GM18502 (cell line): ENCODE measurements at regions not wholly inside any gene's neighbourhood (a gene's known extent, or its start where the extent isn't known, plus 50 kb on each side); places are given as distances from the start of the nearest gene placed in this dataset.

Source experiments
- ATAC-seq: cut with Tn5 transposase; IDR thresholded peaks from one replicate; pipeline ENCODE4 v1.9.1; 2021; ENCODE audit warnings: mild to moderate bottlenecking; ENCODE audit not compliant: unreplicated experiment, poor library complexity

DNA sequence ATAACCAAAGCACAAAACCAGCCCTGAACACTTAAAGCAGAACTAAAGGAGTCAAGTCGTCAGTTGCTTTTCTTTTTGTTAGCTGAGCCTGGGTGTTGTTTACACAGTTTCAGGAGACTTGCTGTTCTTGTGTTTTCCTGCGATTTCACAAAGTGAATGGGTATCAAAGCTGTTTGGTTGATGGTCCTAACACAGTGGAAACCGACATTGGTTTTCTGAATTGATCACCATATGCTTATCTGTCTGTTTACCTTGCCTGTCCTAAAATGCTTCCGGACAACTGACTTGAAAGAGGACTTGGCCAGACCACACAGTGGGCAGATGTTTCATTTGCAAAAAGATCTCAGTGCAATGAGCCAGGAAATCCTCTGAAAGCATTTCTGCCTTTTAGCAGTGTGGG lies 676.4 kb downstream of the PRELID2 start:
- ATAC-seq: no peak

DNA sequence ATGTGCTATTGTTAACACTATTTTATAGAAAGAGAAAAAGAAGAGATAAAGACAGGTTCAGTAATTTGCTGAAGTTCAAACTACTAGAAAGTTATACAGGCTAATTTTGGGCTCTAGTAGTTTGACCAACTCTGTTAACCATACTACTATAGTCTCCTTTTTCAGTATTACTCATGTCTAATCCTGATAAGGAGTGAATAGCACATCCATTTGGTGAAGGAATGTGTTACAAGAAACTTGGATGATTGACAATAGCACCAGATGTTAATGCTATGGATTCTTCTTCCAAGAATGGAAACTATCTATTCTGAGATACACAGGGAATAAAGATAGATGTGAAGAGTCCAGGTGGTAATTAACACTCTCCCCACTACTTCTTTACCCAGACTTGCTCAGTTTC lies 677.3 kb downstream of the PRELID2 start:
- ATAC-seq: no peak

DNA sequence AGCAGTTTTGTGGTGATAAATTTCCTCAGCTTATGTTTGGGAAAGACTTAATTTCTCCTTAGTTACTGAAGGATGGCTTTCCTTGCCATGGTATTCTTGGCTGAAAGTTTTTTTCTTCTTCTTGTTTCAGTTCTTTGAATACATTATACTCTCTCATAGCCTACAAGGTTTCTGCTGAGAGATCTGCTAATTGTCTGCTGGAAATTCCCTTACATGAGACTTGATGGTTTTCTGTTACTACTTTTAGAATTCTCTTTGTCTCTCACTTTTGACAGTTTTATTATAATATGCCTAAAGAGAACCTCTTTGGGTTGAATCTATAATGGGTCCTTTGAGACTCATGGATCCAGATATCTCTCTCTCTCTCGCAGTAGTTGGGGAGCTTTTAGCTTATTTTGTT lies 693.6 kb downstream of the PRELID2 start:
- ATAC-seq: no peak

DNA sequence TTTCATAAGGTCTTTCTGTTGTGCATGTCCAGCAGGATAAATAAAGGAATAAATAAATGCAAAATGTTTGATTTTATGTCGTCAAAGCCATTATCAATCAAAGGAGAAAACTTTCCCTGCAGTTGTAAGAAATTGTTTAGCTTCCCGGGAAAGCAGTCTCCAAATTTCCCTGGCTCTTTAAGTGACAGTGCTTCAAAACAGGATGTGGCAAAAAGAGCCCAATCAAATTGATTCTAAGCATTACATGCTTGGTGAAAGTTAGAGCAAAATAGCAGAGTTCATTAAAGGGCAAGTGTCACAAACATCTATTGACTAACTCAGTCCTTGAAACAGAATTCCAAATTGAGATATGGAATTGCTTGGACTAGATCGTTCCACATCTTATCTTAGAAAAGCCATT lies 704.1 kb downstream of the PRELID2 start:
- no peak for ATAC-seq

DNA sequence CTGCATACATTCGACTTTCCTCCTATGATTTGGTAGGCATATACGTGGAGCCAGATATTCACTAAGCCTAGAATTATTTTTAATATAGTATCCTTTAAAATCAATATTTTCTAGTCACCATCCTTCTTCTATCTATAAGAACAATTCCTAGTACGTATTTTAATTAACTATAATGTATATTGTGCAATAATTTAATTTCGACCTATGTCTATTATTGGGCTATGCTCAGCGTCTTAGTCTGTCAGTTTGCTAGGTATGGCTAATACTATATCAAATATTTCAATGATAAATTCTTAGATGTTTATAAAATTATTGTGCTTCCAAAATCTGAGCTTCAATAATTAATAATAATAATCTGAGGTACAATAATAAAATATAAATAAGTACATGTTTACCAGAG lies 705.3 kb downstream of the PRELID2 start:
- ATAC-seq: no peak

DNA sequence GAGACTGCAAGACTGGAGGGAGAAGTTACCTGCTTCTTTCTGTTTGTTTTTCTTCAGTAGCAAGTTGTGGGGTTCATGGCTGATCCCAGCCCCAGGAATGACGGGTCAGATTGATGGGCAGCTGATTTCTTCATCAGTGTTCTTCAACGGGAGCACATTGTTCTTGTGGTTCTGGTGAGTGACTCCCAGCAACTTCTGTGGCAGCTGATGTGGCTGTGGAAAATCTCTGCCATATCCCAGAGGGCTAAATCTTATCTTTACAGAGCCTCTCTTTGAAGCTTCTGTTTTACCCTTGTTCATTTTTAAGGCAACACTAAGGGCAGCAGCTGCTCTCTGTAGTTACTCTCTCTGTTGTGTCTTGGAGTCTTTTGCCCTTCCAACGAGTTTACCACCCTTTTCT lies 710.3 kb downstream of the PRELID2 start:
- ATAC-seq: no peak

DNA sequence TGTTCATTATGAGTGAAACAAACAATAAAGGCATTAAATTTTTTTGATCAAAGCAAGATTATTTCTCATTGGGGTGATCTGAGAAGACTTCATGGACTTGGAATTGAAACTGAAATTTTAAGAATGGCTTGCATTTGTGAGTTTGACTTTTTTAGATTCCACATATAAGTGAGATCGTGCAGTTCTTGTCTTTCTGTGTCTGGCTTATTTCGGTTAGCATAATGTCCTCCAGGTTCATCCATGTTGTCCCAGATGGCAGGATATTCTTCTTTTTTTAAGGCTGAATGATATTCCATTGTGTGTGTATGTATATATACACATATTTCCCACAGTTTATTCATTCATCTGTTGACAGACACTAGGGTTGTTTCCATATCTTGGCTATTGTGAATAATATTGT lies 716.5 kb downstream of the PRELID2 start:
- ATAC-seq: no peak

DNA sequence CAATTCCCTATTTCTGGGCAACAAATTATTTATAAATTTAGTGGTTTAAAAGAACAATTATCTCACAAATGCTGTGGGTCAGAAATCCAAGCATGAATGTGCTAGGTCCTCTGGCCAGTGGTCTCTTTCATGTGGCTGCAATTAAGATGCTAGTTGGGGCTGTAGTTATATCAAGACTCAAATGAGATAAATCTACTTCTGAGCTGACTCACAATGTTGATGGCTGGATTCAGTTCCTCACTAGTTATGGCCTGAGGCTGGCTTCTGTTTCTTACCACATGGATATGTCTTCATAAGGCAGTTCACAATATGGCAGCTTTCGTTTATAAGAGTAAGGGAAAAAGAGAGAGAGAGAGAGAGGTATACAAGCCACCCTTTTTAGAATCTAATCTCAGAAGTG lies 717.0 kb downstream of the PRELID2 start:
- no peak for ATAC-seq

DNA sequence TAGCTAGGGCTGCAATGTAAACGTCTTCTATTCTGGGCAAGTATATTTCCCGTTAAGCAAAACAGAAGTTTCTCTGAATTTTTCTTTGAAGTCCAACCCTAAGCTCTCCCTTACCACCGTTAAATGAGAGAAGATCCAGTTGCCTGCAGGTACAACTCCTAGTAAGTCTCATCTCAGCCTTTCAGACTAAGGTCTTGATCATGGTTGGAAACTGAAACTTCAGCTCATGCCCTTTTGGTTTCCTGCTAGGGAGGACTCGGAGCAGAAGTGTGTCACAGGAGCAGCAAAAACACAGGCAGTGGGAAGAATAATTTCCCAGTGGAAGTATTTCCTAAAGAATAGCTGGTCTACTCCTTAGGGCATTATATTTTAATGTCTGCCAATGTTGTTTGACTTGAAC lies 717.9 kb downstream of the PRELID2 start:
- no peak for ATAC-seq

DNA sequence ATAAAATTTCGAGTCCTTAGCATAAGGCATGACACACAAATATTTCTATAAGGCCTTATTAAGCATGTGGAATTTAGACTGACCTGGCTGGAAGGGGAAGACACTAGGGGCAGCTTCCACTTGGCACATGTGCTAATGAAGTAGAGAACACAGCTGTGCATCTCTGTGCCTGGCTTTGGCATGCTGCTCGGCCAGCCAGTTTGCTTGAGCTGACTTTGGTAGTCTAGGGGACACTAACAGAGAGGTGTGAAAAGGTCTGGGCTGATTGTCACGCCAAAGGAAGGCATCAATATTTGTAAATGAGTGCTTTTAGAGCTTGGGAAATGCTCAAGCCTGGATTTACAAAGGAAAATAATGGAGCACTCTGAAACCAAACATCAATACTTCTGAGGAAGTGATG lies 723.7 kb downstream of the PRELID2 start:
- no peak for ATAC-seq

DNA sequence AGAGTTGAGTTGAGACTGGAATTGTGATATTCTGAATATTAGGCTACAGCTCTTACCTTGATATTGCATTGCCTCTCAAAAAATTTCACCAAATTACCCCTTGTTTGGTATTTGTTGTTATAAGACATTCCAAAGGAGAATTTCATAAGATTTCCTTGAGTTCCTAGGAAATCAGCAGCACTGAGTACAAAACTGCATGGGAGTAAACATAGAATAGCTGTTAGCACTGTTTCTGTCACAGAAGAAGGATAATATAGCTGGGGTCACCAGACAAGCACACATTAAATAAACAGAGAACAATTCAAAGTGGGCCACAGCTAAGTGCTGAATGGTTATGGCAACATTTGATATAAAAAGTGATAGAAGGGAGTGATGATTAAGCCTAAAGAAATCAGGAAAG lies 724.3 kb downstream of the PRELID2 start:
- ATAC-seq: no peak

DNA sequence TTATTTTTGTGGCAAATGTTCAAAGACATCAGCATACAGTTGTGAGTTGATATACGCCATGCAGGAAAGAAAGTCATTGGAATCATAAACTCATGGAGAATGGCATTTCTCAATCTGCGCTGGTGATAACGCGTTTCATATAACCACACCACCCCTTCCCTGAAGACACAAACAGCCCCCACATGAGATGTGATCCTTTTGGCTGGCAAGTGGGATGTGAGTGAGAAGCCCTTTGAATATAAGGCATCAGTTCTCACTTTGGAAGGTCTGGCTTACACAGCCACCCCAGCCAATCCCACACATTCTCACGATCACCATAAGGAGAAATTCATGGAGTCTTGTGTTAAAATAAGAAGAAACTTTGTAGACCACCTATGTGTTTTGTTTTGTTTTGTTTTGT lies 725.0 kb downstream of the PRELID2 start:
- no peak for ATAC-seq

DNA sequence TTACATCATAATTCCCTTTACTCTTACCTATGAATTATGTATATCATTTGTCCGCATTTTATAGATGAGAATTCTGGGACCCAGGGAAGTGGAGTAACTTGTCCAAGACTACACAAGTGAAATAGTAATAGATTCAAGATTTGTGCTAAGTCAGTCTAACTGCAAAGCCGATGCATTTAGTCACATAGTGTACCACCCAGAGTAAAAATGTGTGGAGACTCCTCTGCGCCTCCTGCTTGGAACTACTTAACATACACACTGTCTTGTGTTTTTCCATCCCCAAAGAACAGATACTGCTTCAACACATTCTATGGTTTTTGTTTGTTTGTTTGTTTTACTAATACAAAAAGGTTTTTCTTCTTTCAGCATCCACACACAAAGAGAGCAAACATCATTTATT lies 729.8 kb downstream of the PRELID2 start:
- no peak for ATAC-seq

DNA sequence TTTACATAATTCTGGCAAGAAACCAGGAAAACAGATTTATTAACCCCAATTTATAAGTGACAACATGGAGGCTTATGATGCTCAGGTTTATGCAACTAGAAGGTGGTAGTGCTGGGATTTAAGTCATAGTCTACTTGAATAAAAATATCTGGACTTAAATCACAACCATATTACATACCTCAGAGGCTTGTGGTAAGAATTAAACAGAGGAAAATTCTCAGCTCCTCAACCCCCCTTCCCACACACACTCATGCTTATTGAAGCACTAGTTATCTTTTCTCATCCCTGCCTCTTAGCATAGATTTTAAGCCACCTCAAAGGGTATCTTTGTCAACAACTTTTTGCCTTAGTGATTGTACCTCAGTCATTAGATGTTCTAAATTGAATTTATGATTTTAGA lies 731.0 kb downstream of the PRELID2 start:
- ATAC-seq: no peak

DNA sequence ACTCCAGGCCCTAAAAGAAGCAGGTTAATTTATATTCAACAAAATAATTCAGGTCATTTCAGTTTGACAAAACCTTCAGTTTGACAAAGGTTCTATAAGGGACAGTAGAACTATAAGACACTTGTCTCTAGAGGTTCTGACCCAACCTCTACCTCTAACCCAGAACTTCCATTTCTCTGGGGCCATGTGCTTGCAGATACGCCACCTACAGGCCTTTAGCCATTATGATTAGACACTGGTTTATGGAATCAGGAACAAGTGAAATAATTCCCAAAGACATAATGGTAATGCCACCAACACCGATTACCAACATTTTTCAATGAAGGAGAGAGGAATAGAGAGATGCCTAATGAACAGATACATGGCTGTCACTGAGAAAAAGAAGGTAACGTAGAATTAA lies 733.9 kb downstream of the PRELID2 start:
- no peak for ATAC-seq

DNA sequence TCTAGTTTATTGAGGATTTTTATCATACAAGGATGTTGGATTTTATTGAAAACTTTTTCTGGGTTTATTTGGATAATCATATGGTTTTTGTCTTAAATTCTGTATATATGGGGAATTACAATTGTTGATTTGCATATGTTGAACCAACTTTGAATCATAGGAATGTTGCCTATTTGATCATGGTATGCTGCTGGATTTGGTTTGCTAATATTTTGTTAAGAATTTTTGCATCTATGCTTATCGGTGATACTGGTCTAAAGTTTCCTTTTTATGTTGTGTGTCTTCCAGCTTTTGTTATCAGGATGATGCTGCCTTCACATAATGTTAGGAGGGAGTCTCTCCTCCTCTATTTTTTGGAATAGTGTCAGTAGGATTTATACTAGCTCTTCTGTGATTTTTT lies 745.0 kb downstream of the PRELID2 start:
- no peak for ATAC-seq

DNA sequence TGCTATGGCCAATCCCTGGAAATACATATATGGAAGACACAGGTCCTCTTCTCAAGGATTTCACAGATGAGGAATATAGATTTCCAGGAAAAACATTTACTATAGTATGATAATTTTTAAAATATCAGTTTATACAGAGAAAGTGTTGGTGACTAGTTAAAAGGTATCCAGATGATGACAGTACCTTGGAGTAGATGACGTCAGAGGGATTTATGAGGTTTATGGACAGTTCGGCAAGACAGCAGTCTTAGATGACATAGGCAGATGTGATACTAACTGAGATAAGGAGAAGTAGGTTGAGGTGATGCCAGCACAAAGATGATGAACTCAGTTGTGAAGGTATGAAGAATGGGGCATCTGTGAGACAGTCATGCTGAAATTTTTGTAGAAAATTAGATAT lies 750.3 kb downstream of the PRELID2 start:
- ATAC-seq: no peak

DNA sequence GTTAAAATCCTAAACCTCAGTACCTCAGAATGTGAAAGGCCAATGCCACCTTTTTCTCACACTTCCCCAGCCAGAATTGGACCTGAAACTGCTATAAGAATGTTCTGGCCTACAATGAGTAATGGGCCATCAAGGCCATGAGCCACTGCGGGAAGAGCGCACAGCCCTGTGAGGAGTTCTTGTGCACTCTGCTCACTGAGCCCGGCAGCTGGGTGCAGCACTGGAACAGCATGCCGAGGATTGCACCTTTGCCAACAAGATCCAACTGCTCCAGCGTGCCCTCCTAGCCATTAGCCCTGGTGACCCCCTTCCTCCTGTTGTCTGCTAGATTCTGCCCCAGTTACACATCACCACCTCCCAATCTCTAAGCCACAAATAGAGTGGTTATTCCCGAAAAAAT lies 758.1 kb downstream of the PRELID2 start:
- ATAC-seq: no peak

DNA sequence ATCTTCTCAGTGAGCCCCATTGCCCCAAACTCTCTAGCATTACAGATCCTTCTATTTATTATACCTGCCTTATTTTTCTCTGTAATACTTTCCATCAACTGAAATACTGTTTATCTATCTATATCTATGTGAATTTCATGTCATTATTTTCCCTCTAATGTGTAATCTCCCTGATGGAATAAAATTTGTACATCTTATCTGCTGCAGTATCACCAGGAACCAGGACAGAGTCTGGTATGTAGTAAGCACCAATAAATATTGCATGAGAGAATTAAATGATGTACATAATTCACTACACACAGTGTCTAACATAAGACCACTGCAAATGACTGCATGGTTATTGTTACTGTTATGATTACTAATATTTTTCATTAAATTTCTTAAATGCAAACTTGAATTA lies 759.1 kb downstream of the PRELID2 start:
- ATAC-seq: no peak

DNA sequence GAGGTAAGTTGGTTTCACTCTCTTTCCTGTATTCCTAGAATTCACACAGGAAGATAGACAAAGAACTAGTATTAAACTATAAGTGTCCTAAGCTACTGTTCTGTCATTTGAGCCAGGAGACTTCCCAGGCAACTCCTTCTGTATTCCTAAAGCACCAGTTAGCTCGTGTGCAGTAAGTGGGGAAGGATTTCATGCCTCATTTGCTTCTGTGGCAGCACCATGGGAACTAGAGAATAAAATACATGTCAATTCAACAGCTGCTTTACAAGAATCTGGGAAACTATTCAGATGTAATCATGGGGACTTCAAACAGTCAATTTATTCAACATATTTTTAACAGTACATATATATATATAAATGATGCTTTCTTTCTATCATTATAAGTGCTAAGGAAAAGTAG lies 762.3 kb downstream of the PRELID2 start:
- no peak for ATAC-seq

DNA sequence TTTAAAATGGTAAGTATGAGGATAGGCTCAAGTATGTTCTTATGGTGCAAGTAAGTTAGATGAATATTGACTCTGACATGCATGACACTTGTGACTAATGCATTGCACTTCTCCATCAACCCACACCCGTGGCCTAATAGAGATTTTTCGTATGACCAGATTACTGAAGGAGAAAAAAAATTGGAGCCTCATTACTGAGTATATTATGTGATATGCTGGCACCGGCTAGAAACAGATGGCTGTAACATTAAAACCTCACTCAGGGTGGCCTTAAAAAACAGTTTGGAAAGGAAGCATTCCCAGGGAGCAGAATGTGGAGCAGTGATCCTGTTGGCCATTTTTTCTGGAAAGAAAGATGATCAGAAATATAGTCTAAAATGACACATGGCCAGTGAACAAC lies 766.4 kb downstream of the PRELID2 start:
- no peak for ATAC-seq

DNA sequence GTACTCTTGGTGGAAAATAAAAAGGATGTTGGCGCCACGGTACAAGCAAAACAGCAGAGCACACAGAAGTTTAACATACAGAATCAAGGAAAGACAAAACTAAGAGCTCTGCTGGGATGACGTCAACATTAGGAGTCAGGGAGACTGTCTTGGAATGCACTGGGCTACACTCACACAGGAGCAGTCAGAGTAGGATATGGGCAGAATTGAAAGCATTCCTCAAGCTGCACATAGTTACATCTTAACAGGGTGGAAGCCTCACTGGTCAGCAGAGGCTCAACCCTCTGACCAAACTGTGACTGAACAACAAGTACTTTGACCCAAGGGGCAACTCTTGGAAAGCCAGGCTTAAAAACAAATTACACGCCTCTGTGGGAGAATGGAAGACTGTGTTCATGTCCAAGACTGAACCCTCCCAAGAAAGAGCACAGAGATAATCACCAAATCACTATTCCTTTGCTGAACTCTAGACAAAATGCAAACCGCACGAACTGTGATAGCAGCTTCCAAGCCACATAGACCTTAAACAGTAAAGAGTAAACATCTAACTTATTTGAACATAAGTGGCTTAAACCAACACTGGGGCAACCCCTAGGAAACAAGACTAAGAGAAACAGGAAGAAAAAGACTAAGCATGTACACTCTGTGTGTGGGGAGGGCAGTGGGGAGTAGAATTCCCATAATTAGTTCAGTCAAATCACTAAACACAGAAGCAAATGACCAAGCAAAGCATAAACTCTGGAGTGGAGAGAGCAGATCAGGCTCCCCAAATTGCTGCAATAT lies 772.7 kb downstream of the PRELID2 start:
- ATAC-seq: no peak

DNA sequence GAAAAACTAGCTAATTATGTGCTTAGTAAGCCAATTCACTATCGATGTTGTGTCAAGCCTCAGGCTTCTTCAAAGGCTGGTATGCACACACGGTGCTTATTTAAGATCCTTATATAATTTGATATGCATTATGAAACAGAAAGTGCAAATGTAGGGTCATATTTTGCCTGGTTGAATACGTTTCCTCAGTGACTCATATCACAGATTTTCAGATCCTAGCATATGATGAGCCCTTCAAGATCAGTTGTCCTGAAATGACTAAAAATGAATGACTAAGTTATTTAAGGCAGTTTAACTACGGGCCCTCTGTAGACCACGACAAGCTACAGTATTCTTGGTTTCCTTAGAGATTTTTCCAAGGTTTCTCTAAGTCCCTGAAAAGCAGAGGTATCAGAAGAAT lies 778.3 kb downstream of the PRELID2 start:
- ATAC-seq: peak; percentile 99
